B cell (primary cell): ENCODE measurements at regions not wholly inside any gene's neighbourhood (a gene's known extent, or its start where the extent isn't known, plus 50 kb on each side); places are given as distances from the start of the nearest gene placed in this dataset.

Experiments used
- ATAC-seq: fragments of 200-7000 bp; cut with Tn5 transposase; one replicate; pipeline ENCODE4 v1.10.0; 2021; ENCODE audit warnings: low read depth, mild to moderate bottlenecking, moderate number of reproducible peaks, moderate library complexity
- CTCF ChIA-PET: fragments of 350-600 bp; sonication (Branson Sonifier 250); formaldehyde crosslinking; loops from one replicate; lab custom pipeline; 2021; ENCODE audit warnings: antibody characterized with exemption, inconsistent platforms; lab: Charles Lee
- POLR2A ChIA-PET: fragments of 350-600 bp; sonication (Branson Sonifier 250); formaldehyde crosslinking; loops from one replicate; lab custom pipeline; 2021; ENCODE audit warnings: antibody characterized with exemption; lab: Charles Lee
- DNase-seq: peaks from one replicate; pipeline ENCODE4 v3.0.0; 2013
- H2AFZ ChIP-seq: 2 replicates; pipeline ENCODE4 v1.6.1; 2012; ENCODE audit warnings: mild to moderate bottlenecking, low read depth, low read length; ENCODE audit not compliant: insufficient read depth, poor library complexity, severe bottlenecking
- H3K27ac ChIP-seq, 2 donors: 1 replicate in 1 of 2; 2 replicates in 1 of 2; pipeline ENCODE4 v1.5.1; 2012 to 2013; ENCODE audit warnings: low read length in 2 of 2, mild to moderate bottlenecking in 2 of 2, moderate library complexity in 1 of 2
- H3K27me3 ChIP-seq, 4 experiments: fragments of 200-600 bp in 1 of 4; sonication (generic) in 1 of 4; replicated peaks in 1 of 4; 1 replicate in 2 of 4; 2 replicates in 2 of 4; pipeline versions ENCODE4 v1.6.1 to v1.7.0; 2013 to 2016; ENCODE audit warnings: low read length in 3 of 4, mild to moderate bottlenecking in 2 of 4, mixed read lengths in 1 of 4, moderate library complexity in 1 of 4; ENCODE audit not compliant: insufficient read depth in 4 of 4, control insufficient read depth in 3 of 4; ENCODE audit errors: control extremely low read depth in 1 of 4
- H3K36me3 ChIP-seq, 2 experiments: replicated peaks in 1 of 2; 1 replicate in 1 of 2; 2 replicates in 1 of 2; pipeline versions ENCODE4 v1.6.1 to v1.7.1; 2013; ENCODE audit warnings: low read length in 1 of 2; ENCODE audit not compliant: insufficient read depth in 2 of 2, control insufficient read depth in 1 of 2; ENCODE audit errors: control extremely low read depth in 1 of 2, extremely low read depth in 1 of 2
- H3K4me1 ChIP-seq, 2 donors: fragments of 200-600 bp in 1 of 2; sonication (generic) in 1 of 2; 1 replicate in 1 of 2; 2 replicates in 1 of 2; pipeline versions ENCODE4 v1.5.1 to v1.6.1; 2013 to 2017; ENCODE audit warnings: low read length in 2 of 2; ENCODE audit not compliant: control insufficient read depth in 2 of 2, insufficient read depth in 2 of 2
- H3K4me2 ChIP-seq: replicated peaks from 2 replicates; pipeline ENCODE3; 2012; ENCODE audit warnings: mild to moderate bottlenecking, low read depth, low read length; ENCODE audit not compliant: poor library complexity, severe bottlenecking
- H3K4me3 ChIP-seq, 5 experiments: fragments of 200-600 bp in 1 of 5; sonication (generic) in 1 of 5; 1 replicate in 3 of 5; 2 replicates in 2 of 5; pipeline versions ENCODE4 v1.5.1 to v1.7.0; 2011 to 2016; ENCODE audit warnings: low read length in 4 of 5, mild to moderate bottlenecking in 4 of 5, low read depth in 2 of 5, control low read depth in 1 of 5, moderate library complexity in 1 of 5; ENCODE audit not compliant: insufficient read depth in 1 of 5; ENCODE audit errors: control extremely low read depth in 1 of 5, extremely low read depth in 1 of 5
- H3K79me2 ChIP-seq: fragments of 200-600 bp; sonication (generic); one replicate; pipeline ENCODE4 v1.6.0; 2016; ENCODE audit warnings: low read length; ENCODE audit not compliant: control insufficient read depth, insufficient read depth
- H3K9ac ChIP-seq: fragments of 200-600 bp; sonication (generic); 2 replicates; pipeline ENCODE4 v1.6.1; 2017; ENCODE audit warnings: mild to moderate bottlenecking, low read length, moderate library complexity
- H3K9me3 ChIP-seq, 3 donors: one replicate each; pipeline versions ENCODE4 v1.6.1 to v1.7.1; 2013; ENCODE audit warnings: low read length in 2 of 3; ENCODE audit not compliant: control insufficient read depth in 2 of 3, insufficient read depth in 1 of 3; ENCODE audit errors: control extremely low read depth in 1 of 3
- H4K20me1 ChIP-seq: 2 replicates; pipeline ENCODE4 v1.6.0; 2012; ENCODE audit warnings: mild to moderate bottlenecking, low read length; ENCODE audit not compliant: insufficient read depth, control insufficient read depth, poor library complexity, severe bottlenecking
- H3K27ac Mint-ChIP-seq: one replicate; pipeline ENCODE4 v1.8.0; 2021; ENCODE audit warnings: mixed read lengths
- H3K27me3 Mint-ChIP-seq: one replicate; pipeline ENCODE4 v1.8.0; 2021; ENCODE audit warnings: mixed read lengths
- H3K4me1 Mint-ChIP-seq: one replicate; pipeline ENCODE4 v1.8.0; 2021; ENCODE audit warnings: mixed read lengths
- H3K4me3 Mint-ChIP-seq: one replicate; pipeline ENCODE4 v1.8.0; 2021; ENCODE audit warnings: mixed read lengths
- H3K9me3 Mint-ChIP-seq: one replicate; pipeline ENCODE4 v1.8.0; 2022; ENCODE audit warnings: mixed read lengths; ENCODE audit not compliant: insufficient read depth
- CTCF ChIP-seq: fragments of 200-600 bp; IDR thresholded peaks from one replicate; pipeline ENCODE4 v1.8.0; 2022; ENCODE audit warnings: antibody characterized with exemption, mild to moderate bottlenecking
- EZH2 ChIP-seq: IDR thresholded peaks from 2 replicates; pipeline ENCODE4 v1.6.1; 2012; ENCODE audit warnings: borderline replicate concordance, low read depth, mild to moderate bottlenecking, moderate library complexity, low read length; ENCODE audit not compliant: insufficient read depth, poor library complexity, severe bottlenecking
- WGBS: methylation state at CpG from one replicate; pipeline ENCODE4 v1.1.5; 2013; ENCODE audit warnings: missing lambda C conversion rate; ENCODE audit not compliant: insufficient coverage; 5-methylcytosine and 5-hydroxymethylcytosine counted together
- intact Hi-C: fragments of 100-400 bp; cut with micrococcal nuclease; formaldehyde crosslinking; loops from one replicate; pipeline ENCODE4 v1.10.0; 2022

- H3K4me1 Mint-ChIP-seq, result peaks cover 5% of the 10 kb centered on the region
- CTCF ChIA-PET, result no interaction called here
- H3K9me3 ChIP-seq, result no peaks in the 10 kb centered on the region
- no CpG with 5 or more reads among the region's 3 CpGs for WGBS
- H3K27ac ChIP-seq, result no peak overlapping the region
- H3K4me1 ChIP-seq, result no peaks in the 10 kb centered on the region
- no peaks in the 10 kb centered on the region for H4K20me1 ChIP-seq
- H3K27me3 Mint-ChIP-seq, result peaks cover 3% of the 10 kb centered on the region
- POLR2A ChIA-PET, result no interaction called here
- H3K9ac ChIP-seq, result no peak overlapping the region
- no peak overlapping the region for H3K4me3 ChIP-seq
- H3K27me3 ChIP-seq, result no peaks in the 10 kb centered on the region
- intact Hi-C loops, result no loop called here
- no peaks in the 10 kb centered on the region for H3K9me3 Mint-ChIP-seq
- no peaks in the 10 kb centered on the region for H3K79me2 ChIP-seq
- no peaks in the 10 kb centered on the region for H3K36me3 ChIP-seq
- H3K4me2 ChIP-seq, result no peak overlapping the region
- no peak for DNase-seq
- H3K27ac Mint-ChIP-seq, result no peak overlapping the region
- no peak for ATAC-seq
- no peak for TF ChIP-seq EZH2
- no peak for TF ChIP-seq CTCF
- peak overlapping the region; percentile 2 for H2AFZ ChIP-seq
- H3K4me3 Mint-ChIP-seq, result no peak overlapping the region
These were observed 319.3 kb upstream of the GBE1 start for GRCh38 chr3:82080792-82081191.

GRCh38 chr3:82080261-82080660, 318.8 kb upstream of the GBE1 start:
- Histone ChIP-seq H3K27me3 (no peaks in the 10 kb centered on the region), H3K9me3 (no peaks in the 10 kb centered on the region), H2AFZ (peak overlapping the region; percentile 2), H3K4me2 (no peak overlapping the region), H3K4me3 (no peak overlapping the region), H3K9ac (no peak overlapping the region), H4K20me1 (no peaks in the 10 kb centered on the region), H3K36me3 (no peaks in the 10 kb centered on the region), H3K4me1 (no peaks in the 10 kb centered on the region), H3K27ac (no peak overlapping the region), H3K79me2 (no peaks in the 10 kb centered on the region)
- H3K27me3 Mint-ChIP-seq, result peaks cover 3% of the 10 kb centered on the region
- H3K9me3 Mint-ChIP-seq, result no peaks in the 10 kb centered on the region
- ChIA-PET POLR2A (no interaction called here), CTCF (no interaction called here)
- TF ChIP-seq EZH2 (no peak), CTCF (no peak)
- H3K4me1 Mint-ChIP-seq, result peaks cover 5% of the 10 kb centered on the region
- WGBS, result no CpG with 5 or more reads among the region's 3 CpGs
- ATAC-seq (no peak), DNase-seq (no peak)
- intact Hi-C loops, result no loop called here
- no peak overlapping the region for H3K27ac Mint-ChIP-seq
- H3K4me3 Mint-ChIP-seq, result no peak overlapping the region
